HG02938 (cell line): ENCODE measurements at regions not wholly inside any gene's neighbourhood (a gene's known extent, or its start where the extent isn't known, plus 50 kb on each side); places are given as distances from the start of the nearest gene placed in this dataset.

Experiments used
- ATAC-seq: cut with Tn5 transposase; IDR thresholded peaks from one replicate; pipeline ENCODE4 v1.9.1; 2021; ENCODE audit warnings: mild to moderate bottlenecking, moderate library complexity; ENCODE audit not compliant: unreplicated experiment

DNA sequence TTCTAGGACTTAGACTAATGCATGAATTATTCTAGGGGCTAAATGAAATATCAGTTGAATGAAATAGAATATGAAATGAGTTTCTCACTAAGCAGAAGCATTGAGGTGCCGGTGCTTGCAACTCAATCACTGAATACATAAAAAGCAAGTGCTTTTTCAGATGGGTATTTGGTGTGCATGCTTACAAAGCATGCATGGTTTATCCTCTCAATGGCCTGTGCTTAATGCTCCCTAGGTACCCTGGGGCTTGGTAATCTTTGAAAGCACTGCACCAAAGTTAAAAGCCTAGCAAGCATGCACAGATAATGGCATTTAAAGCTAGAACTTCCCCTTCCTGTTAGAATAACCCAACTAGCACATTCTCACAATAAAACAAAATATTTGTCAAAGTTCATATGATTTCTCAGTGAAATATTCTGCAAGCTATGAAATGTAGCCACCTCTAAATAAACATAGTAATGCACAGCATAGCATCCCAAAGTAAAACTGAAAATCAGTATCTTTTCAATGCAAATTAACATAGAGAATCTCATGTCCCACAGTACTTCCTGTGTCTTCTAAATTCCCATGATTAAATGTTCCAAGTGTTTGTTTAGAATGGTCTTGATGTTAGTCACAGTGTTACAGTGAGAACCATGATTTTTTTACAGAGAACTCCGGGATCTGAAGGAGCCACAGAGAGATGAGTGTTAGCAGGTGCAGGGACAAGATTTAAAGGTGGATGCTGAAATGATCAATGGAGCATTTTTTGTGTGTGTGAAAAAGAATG lies 143.4 kb upstream of the CDH6 start:
- no peak for ATAC-seq

- no peak for ATAC-seq
Measured at GRCh38 chr5:31049461-31049860, 144.0 kb upstream of the CDH6 start.

DNA sequence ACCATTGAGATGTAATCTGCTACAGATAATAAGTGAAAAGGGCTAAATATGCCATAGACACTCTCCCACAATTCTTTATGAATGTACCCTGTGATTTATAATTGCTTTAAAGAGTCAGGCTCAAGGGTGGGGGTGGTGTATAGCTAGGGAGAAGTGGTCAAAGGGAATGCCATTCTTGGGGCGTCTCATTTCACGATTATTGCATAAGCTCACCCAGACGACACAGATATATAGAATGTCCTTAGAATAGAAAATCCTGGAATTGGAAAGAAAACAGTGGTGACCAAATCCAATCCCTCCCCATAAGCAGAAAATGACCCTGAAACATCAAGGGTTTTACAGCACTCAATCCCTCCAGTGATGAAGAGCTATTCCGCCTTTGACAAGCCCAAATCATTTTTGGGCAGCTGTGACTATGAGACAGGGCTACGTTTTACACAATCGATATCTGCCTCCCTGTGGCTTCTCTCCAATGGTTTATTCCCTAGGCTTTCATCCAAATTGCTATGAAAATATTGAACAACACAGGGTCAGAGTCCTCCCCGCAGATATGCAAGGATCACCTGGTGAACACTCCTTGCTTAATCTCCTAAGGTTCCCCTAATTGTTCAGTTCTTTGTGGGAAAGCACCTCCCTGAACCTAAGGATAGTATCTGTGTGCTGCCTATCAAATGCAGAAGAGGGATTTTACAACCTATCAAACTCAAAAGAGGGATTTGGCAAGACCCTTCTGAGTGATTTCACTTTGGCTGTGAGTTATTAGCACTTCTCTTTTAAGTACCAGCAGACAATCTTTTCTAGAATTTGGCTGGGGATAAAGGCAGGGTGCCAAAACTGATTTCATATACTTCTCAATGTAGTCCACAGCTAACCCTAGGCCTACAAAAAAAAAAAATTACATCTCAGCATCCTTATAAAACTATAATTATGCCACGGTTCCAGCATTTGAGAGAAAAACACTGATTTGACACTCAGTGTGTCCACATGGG lies 144.9 kb upstream of the CDH6 start:
- no peak for ATAC-seq

DNA sequence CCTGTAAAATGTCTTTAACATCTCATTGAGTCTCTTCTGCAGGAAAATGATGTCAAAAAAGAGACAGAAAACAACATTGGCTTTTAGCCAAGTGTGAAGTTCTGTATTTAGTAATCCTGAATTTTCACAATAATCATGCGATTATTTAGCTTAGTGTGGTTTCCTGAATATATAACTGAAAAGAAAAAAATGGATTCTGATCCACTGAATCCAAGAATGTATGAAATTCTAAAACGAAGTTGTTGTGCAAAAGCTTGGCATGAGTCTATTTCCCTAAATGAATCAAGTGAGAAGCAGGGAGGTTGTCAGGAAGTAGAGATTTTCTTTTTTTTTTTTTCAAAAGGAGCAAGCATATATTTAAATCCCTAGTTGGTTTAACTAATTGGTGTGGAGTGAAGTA lies 145.9 kb upstream of the CDH6 start:
- no peak for ATAC-seq

GRCh38 chr5:31047007-31047406 lies 146.5 kb upstream of the CDH6 start:
- no peak for ATAC-seq

DNA sequence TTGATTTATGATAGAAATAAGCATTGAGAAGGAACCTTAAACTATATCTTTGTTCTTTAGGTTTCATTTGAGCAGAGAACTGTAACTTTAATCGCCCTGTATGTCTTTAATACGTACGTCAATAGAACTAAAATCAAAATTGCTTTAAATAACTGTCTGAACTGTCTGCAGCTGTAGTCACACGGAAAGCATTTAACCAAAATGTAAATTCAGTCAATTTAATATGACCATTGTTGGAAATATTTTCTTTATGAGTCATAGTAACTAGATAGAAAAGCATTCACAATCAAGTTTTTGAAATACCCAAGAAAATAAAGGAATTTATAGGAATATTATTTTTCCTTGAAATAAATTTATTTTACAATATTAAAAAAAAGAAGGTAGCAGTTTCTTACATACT lies 157.1 kb upstream of the CDH6 start:
- ATAC-seq, result no peak

GRCh38 chr5:31033295-31033694 lies 160.2 kb upstream of the CDH6 start:
- no peak for ATAC-seq

- ATAC-seq, result no peak
Measured at GRCh38 chr5:31029925-31030324, 163.6 kb upstream of the CDH6 start.

GRCh38 chr5:31027721-31028120 lies 165.8 kb upstream of the CDH6 start:
- no peak for ATAC-seq

GRCh38 chr5:31023105-31023504 lies 170.4 kb upstream of the CDH6 start:
- no peak for ATAC-seq

DNA sequence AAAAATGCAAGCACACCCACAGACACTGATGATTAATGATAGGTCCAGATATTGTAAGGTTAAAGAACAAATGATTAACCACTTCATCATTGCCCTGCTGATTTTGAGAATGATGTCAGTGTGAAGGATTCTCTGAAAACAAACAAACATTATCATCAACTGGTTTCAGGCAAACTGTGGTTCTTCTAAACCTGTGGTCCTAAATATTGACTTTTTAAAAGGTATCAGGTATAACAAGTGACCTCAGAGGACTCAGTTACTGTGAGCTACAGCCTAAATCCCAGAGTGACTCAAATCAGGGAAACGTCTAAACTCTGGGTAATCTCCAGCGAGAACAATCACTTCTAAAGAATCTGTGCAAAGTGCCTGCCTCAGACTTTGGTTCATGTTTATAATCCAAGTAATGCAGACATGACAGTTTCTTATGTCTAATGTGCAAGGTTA lies 172.3 kb upstream of the CDH6 start:
- no peak for ATAC-seq

DNA sequence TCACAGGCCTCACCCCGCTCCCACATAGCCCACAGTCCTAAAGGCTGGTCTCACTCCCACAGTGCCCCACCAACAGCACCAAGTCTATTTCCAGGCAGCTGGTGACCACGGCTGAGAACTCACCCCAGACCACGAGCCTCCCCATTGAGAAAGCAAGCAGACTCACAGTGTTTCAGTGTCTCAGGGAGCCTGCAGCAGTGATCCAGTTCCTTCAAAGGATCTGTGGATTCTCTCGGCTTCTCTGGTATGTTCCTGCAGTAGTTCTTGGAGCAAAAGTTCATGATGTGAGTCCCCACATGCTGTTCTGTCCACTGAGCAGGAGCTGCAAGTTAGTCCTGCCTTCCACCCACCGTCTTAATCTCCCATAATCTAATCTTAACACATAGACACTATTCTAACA lies 185.3 kb upstream of the CDH6 start:
- ATAC-seq, result no peak

DNA sequence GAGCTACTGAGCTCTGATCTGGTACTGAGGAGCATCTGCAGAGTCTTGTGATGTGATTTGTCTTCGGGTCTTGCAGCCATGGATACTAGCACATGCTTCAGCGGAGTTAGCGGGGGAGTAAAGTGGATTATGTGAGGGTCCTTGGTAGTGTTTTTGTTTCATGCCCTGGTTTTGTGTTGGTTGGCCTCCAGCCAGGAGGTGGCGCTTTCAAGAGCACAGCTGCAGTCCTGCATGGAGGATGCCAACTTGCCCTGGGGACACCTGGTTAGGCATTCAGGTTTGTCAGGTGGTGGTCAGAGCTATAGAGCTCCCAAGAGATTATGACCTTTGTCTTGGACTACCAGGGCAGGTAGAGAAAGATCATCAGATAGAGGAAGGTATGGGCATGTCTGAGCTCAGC lies 185.8 kb upstream of the CDH6 start:
- ATAC-seq, result no peak

DNA sequence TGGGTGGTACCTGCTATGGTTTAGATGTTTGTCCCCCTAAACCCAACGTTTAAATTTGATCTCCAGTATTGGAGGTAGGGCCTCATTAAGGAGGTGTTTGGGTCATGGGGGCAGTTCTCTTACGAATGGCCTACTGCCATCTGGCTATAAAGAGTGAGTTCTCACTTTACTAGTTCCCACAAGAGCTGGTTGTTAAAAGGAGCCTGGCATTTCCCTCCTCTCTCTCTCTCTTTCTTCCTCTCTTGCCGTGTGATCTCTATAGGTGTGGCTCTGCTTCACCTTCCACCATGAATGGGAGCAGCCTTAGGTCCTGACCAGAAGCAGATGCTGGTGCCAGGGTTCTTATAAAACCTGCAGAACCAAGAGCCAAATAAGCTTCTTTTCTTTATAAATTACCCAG lies 193.2 kb upstream of the CDH6 start:
- no peak for ATAC-seq

DNA sequence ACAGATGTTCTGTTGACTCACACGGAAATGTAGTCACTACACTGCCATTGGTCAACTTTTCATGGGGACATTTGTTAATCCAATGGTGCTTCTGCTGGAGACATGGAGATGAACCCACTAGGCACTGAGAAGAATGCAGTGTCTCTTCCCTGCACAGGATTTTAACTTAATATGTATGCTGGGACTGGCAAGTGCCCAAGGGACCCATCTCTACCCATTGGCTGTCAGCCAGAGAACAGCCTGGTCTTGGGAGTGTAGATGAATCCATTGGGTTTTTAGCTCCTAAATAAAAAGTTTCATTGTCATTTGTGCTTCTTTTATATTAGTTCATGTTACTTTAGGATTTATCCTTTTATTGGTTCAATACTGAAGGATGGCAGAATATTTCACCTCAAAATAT lies 195.8 kb upstream of the CDH6 start:
- no peak for ATAC-seq

GRCh38 chr5:30994902-30995301 lies 198.6 kb upstream of the CDH6 start:
- ATAC-seq, result no peak

GRCh38 chr5:30994176-30994575 lies 199.3 kb upstream of the CDH6 start:
- no peak for ATAC-seq

GRCh38 chr5:30991462-30991861 lies 202.0 kb upstream of the CDH6 start:
- no peak for ATAC-seq

DNA sequence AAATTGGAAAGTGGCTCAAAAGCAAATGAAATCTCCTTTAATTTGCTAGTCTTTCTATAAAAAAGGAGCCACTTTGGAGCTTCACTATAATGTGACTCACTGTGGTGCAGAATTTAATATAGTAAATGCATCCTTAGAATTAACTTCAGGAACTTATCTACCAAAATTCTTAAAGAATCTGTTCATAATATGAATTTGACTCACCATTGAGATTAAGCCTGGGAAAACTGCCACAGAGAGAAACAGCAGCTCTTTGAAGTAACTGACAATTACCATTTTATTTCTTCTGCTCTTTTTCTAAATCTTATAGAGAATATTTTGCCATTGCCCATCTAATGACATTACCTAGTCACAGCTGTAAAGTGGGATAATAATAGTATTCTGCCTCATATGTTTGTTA lies 211.9 kb upstream of the CDH6 start:
- ATAC-seq, result no peak

GRCh38 chr5:30968971-30969370 lies 224.5 kb upstream of the CDH6 start:
- ATAC-seq, result no peak

GRCh38 chr5:30960036-30960435 lies 233.4 kb upstream of the CDH6 start:
- ATAC-seq, result no peak

GRCh38 chr5:30959238-30959637 lies 234.2 kb upstream of the CDH6 start:
- no peak for ATAC-seq
